Uterus (tissue), 3 donors: ENCODE measurements at regions not wholly inside any gene's neighbourhood (a gene's known extent, or its start where the extent isn't known, plus 50 kb on each side); places are given as distances from the start of the nearest gene placed in this dataset.

ENCODE experiments used
- DNase-seq, 2 donors: peaks; one replicate each; pipeline ENCODE4 v3.0.0-alpha.2; 2019 to 2020
- H3K27ac ChIP-seq, 2 donors: fragments of 200-600 bp; sonication (generic); 1 replicate in 1 of 2; 2 replicates in 1 of 2; pipeline ENCODE4 v1.5.1; 2016 to 2018
- H3K27me3 ChIP-seq, 2 donors: fragments of 200-600 bp; sonication (generic); one replicate each; pipeline ENCODE4 v1.5.1; 2018 to 2019; ENCODE audit warnings: control low read depth in 1 of 2
- H3K36me3 ChIP-seq, 2 donors: fragments of 200-600 bp; sonication (generic); one replicate each; pipeline ENCODE4 v1.5.1; 2019; ENCODE audit warnings: control low read depth in 1 of 2
- H3K4me1 ChIP-seq, 2 donors: fragments of 200-600 bp; sonication (generic); one replicate each; pipeline ENCODE4 v1.5.1; 2018 to 2019; ENCODE audit warnings: control low read depth in 1 of 2
- H3K4me3 ChIP-seq, 2 donors: fragments of 200-600 bp; sonication (generic); 1 replicate in 1 of 2; 2 replicates in 1 of 2; pipeline ENCODE4 v1.5.1; 2018 to 2019; ENCODE audit warnings: mild to moderate bottlenecking in 1 of 2
- H3K9me3 ChIP-seq, 2 donors: fragments of 200-600 bp; sonication (generic); one replicate each; pipeline ENCODE4 v1.5.1; 2019; ENCODE audit warnings: control low read depth in 1 of 2
- POLR2A ChIP-seq, 2 donors: fragments of 450-650 bp; IDR thresholded peaks; one replicate each; pipeline ENCODE4 v1.6.1; 2016; ENCODE audit warnings: antibody characterized with exemption in 2 of 2, mild to moderate bottlenecking in 1 of 2, moderate library complexity in 1 of 2
- intact Hi-C: fragments of 100-400 bp; cut with DNase I; formaldehyde crosslinking; loops from one replicate; pipeline ENCODE4 v1.15.1; 2023; ENCODE audit warnings: low total_unique reads
- TF ChIP-seq, protein P1 (sequence below), 4 experiments: fragments of 200-600 bp in 2 of 4; fragments of 450-650 bp in 2 of 4; sonication (generic) in 2 of 4; IDR thresholded peaks; one replicate each; pipeline ENCODE4 v1.5.1; 2016 to 2019; ENCODE audit warnings: antibody characterized with exemption in 4 of 4, mild to moderate bottlenecking in 2 of 4, moderate library complexity in 1 of 4
- donor health status: DM: yes; HTN: yes; CAD: no.

DNA sequence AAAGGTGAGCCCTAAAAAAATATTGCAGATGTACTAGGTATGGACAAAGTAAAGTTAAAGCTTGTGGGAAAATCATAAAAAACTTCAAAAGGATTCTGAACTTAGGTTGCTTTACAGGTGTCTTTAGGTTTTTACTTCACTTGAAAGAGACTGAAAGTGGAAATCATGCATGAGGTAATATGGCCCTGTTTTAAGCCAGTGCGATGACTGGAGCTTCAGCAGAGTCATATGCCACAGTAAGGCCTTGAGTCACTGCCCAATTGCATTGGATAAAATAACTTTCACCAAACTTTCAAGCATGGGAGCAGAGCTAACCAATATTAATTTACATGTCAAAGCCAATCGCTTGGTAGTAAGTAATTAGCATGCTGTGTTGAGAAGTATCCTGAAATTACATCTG, 63.9 kb upstream of the TMEM260 start:
- no peak for TF ChIP-seq POLR2A (IDR thresholded peaks at IDR 0.05)
- TF ChIP-seq, protein P1, sequence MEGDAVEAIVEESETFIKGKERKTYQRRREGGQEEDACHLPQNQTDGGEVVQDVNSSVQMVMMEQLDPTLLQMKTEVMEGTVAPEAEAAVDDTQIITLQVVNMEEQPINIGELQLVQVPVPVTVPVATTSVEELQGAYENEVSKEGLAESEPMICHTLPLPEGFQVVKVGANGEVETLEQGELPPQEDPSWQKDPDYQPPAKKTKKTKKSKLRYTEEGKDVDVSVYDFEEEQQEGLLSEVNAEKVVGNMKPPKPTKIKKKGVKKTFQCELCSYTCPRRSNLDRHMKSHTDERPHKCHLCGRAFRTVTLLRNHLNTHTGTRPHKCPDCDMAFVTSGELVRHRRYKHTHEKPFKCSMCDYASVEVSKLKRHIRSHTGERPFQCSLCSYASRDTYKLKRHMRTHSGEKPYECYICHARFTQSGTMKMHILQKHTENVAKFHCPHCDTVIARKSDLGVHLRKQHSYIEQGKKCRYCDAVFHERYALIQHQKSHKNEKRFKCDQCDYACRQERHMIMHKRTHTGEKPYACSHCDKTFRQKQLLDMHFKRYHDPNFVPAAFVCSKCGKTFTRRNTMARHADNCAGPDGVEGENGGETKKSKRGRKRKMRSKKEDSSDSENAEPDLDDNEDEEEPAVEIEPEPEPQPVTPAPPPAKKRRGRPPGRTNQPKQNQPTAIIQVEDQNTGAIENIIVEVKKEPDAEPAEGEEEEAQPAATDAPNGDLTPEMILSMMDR (IDR thresholded peaks at IDR 0.05): no peak
- no peaks in the 10 kb centered on the region for H3K4me1 ChIP-seq
- intact Hi-C loops: no loop called here

DNA sequence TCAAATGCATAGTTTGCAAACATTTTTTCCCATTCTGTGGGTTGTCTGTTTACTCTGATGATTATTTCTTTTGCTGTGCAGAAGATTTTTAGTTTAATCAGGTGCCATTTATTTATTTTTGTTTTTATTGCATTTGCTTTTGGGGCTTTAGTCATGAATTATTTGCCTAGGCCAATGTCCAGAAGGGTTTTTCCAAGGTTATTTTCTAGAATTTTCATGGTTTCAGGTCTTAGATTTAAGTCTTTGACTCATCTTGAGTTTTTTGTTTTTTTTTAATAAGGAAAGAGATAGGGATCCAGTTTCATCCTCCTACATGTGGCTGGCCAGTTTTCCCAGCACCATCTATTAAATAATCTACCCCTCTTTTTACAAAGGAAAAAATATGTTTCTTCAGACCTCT, 57.2 kb upstream of the TMEM260 start:
- no peaks in the 10 kb centered on the region for H3K4me1 ChIP-seq
- H3K36me3 ChIP-seq: no peaks in the 10 kb centered on the region
- no peaks in the 10 kb centered on the region for H3K9me3 ChIP-seq
- TF ChIP-seq, protein P1 (IDR thresholded peaks at IDR 0.05): no peak
- no peak for TF ChIP-seq POLR2A (IDR thresholded peaks at IDR 0.05)
- no peak overlapping the region for H3K27ac ChIP-seq
- no peak overlapping the region for H3K4me3 ChIP-seq
- no peaks in the 10 kb centered on the region for H3K27me3 ChIP-seq
- no peak for DNase-seq
- intact Hi-C loops: no loop called here

More for the DNA sequence above, 63.9 kb upstream of the TMEM260 start:
- H3K27me3 ChIP-seq: no peaks in the 10 kb centered on the region
- no peaks in the 10 kb centered on the region for H3K36me3 ChIP-seq
- DNase-seq: no peak
- no peaks in the 10 kb centered on the region for H3K9me3 ChIP-seq
- no peak overlapping the region for H3K27ac ChIP-seq
- H3K4me3 ChIP-seq: no peak overlapping the region

DNA sequence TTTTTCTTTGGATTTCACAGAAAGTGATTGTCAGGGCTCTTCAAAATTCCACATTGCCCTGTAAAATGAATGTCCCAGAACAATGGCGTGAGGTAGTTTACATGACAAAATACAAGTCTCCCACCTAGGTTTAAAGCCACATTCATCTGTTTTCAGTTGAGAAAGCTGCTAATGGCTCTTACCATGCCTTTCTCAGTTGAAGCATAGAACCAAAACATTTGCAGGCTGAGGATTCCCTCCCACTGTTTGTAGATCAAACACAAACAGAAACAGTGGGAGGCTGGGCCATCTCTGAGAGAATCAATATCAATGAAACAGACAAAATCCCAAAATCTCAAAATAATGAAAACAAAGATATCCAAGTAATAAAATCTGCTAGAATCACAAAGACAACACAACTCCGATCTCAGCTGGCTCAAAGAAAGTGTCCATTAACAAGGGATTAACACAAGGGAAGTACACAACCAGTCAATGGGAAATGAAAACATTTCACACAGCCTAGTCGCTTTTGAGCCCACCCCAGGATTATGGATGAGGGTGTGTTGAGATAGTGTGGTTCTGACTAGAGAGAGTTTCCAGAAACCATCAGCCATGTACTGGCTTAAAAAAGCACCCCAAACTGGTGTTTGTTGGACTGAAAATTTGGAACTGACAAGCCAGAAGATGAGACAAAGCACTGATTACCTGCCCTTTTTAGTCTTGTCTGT, 54.5 kb upstream of the TMEM260 start:
- H3K4me1 ChIP-seq: no peaks in the 10 kb centered on the region
- intact Hi-C loops: no loop called here
- TF ChIP-seq POLR2A (IDR thresholded peaks at IDR 0.05): no peak
- TF ChIP-seq, protein P1 (IDR thresholded peaks at IDR 0.05): no peak

DNA sequence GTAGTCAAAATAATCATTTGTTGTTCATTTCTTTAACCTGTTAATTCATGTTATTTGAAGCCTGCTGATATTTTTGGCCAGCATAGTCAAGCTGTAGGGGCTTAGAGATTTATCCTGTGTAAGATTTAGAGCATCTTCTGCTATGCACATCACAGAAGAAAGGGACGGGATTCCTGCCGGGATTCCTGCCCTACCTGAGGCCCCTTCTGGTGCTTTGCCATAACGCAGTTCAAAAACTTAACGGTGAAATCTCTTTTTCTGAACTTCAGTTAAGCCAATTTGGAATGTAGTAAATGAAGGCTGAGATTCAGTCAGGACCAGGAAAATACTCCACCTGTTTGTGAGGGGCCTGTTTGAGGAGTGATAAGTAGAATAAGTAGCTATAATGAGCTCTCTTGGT, 50.7 kb upstream of the TMEM260 start:
- Histone ChIP-seq H3K36me3 (no peaks in the 10 kb centered on the region), H3K27ac (no peak overlapping the region), H3K4me3 (no peak overlapping the region), H3K27me3 (no peaks in the 10 kb centered on the region), H3K9me3 (no peaks in the 10 kb centered on the region), H3K4me1 (no peaks in the 10 kb centered on the region)
- DNase-seq: no peak
- intact Hi-C loops: no loop called here
- no peak for TF ChIP-seq POLR2A (IDR thresholded peaks at IDR 0.05)
- TF ChIP-seq, protein P1 (IDR thresholded peaks at IDR 0.05): no peak

More for the DNA sequence above, 54.5 kb upstream of the TMEM260 start:
- Histone ChIP-seq H3K27me3 (no peaks in the 10 kb centered on the region), H3K4me3 (no peak overlapping the region), H3K36me3 (no peaks in the 10 kb centered on the region), H3K27ac (no peak overlapping the region), H3K9me3 (no peaks in the 10 kb centered on the region)
- DNase-seq: no peak
